GM23338 (cell line): ENCODE measurements at regions not wholly inside any gene's neighbourhood (a gene's known extent, or its start where the extent isn't known, plus 50 kb on each side); places are given as distances from the start of the nearest gene placed in this dataset.

Source experiments
- ATAC-seq: fragments of 200-7000 bp; cut with Tn5 transposase; 3 replicates; pipeline ENCODE4 v1.9.1; 2020
- DNase-seq: peaks from one replicate; pipeline ENCODE4 v3.0.0-alpha.2; 2015; ENCODE audit warnings: low spot score
- H2AFZ ChIP-seq: fragments of 200-600 bp; sonication (generic); 2 replicates; pipeline ENCODE4 v1.8.0; 2016; ENCODE audit warnings: antibody characterized with exemption, mild to moderate bottlenecking, moderate library complexity
- H3F3A ChIP-seq: fragments of 200-600 bp; sonication (generic); replicated peaks from 2 replicates; pipeline ENCODE4 v1.8.0; 2017; ENCODE audit warnings: antibody characterized with exemption, mixed run types, low read depth
- H3K27ac ChIP-seq: fragments of 200-600 bp; sonication (generic); 2 replicates; pipeline ENCODE4 v1.6.1; 2016; ENCODE audit warnings: low read depth
- H3K27me3 ChIP-seq: fragments of 200-600 bp; sonication (generic); 2 replicates; pipeline ENCODE4 v1.8.0; 2016; ENCODE audit warnings: mild to moderate bottlenecking, mixed run types, moderate library complexity; ENCODE audit not compliant: insufficient read depth
- H3K36me3 ChIP-seq: fragments of 200-600 bp; sonication (generic); 2 replicates; pipeline ENCODE4 v1.8.0; 2016; ENCODE audit warnings: mild to moderate bottlenecking; ENCODE audit not compliant: insufficient read depth
- H3K4me1 ChIP-seq: fragments of 200-600 bp; sonication (generic); 2 replicates; pipeline ENCODE4 v1.8.0; 2016; ENCODE audit warnings: mild to moderate bottlenecking, moderate library complexity; ENCODE audit not compliant: insufficient read depth
- H3K4me2 ChIP-seq: fragments of 200-600 bp; sonication (generic); 2 replicates; pipeline ENCODE4 v1.7.1; 2017; ENCODE audit warnings: mixed run types
- H3K4me3 ChIP-seq: fragments of 200-600 bp; sonication (generic); 2 replicates; pipeline ENCODE4 v1.6.1; 2016; ENCODE audit warnings: mixed run types
- H3K79me2 ChIP-seq: fragments of 200-600 bp; sonication (generic); replicated peaks from 2 replicates; pipeline ENCODE4 v1.8.0; 2017; ENCODE audit warnings: mild to moderate bottlenecking; ENCODE audit not compliant: insufficient read depth
- H3K9me2 ChIP-seq: fragments of 200-600 bp; sonication (generic); 2 replicates; pipeline ENCODE4 v1.8.0; 2017; ENCODE audit not compliant: insufficient read depth
- H4K20me1 ChIP-seq: fragments of 200-600 bp; sonication (generic); replicated peaks from 2 replicates; pipeline ENCODE4 v1.8.0; 2017; ENCODE audit warnings: mild to moderate bottlenecking; ENCODE audit not compliant: insufficient read depth
- H3K27ac Mint-ChIP-seq: 2 replicates; pipeline ENCODE4 v1.8.0; 2020; ENCODE audit warnings: inconsistent platforms, mild to moderate bottlenecking, moderate library complexity, mixed read lengths
- H3K27me3 Mint-ChIP-seq: 3 replicates; pipeline ENCODE4 v1.8.0; 2022; ENCODE audit warnings: low read depth, mild to moderate bottlenecking, moderate library complexity, mixed read lengths, inconsistent platforms; ENCODE audit not compliant: insufficient read depth, poor library complexity
- H3K36me3 Mint-ChIP-seq: 3 replicates; pipeline ENCODE4 v1.8.0; 2021; ENCODE audit warnings: low read depth, mild to moderate bottlenecking, inconsistent platforms, moderate library complexity, mixed read lengths
- H3K4me1 Mint-ChIP-seq: 3 replicates; pipeline ENCODE4 v1.8.0; 2020; ENCODE audit warnings: mild to moderate bottlenecking, inconsistent platforms, mixed read lengths
- H3K4me3 Mint-ChIP-seq: 3 replicates; pipeline ENCODE4 v1.8.0; 2021; ENCODE audit warnings: moderate library complexity, mild to moderate bottlenecking, inconsistent platforms, mixed read lengths
- H3K9me3 Mint-ChIP-seq: 3 replicates; pipeline ENCODE4 v1.8.0; 2020; ENCODE audit warnings: moderate library complexity, mild to moderate bottlenecking, inconsistent platforms, mixed read lengths
- CREB1 ChIP-seq: fragments of 250-450 bp; sonication (Bioruptor Pico); IDR thresholded peaks from 2 replicates; pipeline ENCODE4 v1.5.0; 2020; ENCODE audit warnings: low read depth, mild to moderate bottlenecking, moderate library complexity
- EZH2 ChIP-seq: fragments of 200-600 bp; sonication (generic); IDR thresholded peaks from one replicate; pipeline ENCODE4 v1.8.0; 2017; ENCODE audit warnings: antibody characterized with exemption, mild to moderate bottlenecking, low read depth; ENCODE audit not compliant: unreplicated experiment
- NANOG ChIP-seq: IDR thresholded peaks from 2 replicates; pipeline ENCODE4 v1.6.1; 2016; ENCODE audit warnings: antibody characterized with exemption, borderline replicate concordance
- POLR2AphosphoS5 ChIP-seq: IDR thresholded peaks from 2 replicates; pipeline ENCODE4 v1.6.1; 2016; ENCODE audit warnings: antibody characterized with exemption, low read depth
- STAT1 ChIP-seq: IDR thresholded peaks from one replicate; pipeline ENCODE4 v1.6.1; 2016; ENCODE audit warnings: antibody characterized with exemption; ENCODE audit not compliant: unreplicated experiment
- ZNF114 ChIP-seq: fragments of 250-450 bp; sonication (Bioruptor Pico); IDR thresholded peaks from 2 replicates; pipeline ENCODE4 v1.5.0; 2020; ENCODE audit warnings: mild to moderate bottlenecking, moderate library complexity
- TF ChIP-seq, protein P1 (sequence below): fragments of 250-450 bp; sonication (Bioruptor Pico); IDR thresholded peaks from 2 replicates; pipeline ENCODE4 v1.5.0; 2020; ENCODE audit warnings: mild to moderate bottlenecking, moderate library complexity
- TF ChIP-seq, protein P2 (sequence below), 2 experiments: fragments of 200-600 bp in 1 of 2; sonication (generic) in 1 of 2; conservative IDR thresholded peaks; 2 replicates each; pipeline versions ENCODE4 v1.5.1 to v1.6.1; 2016 to 2017; ENCODE audit warnings: antibody characterized with exemption in 2 of 2, low read depth in 2 of 2, mild to moderate bottlenecking in 2 of 2, moderate library complexity in 1 of 2

DNA sequence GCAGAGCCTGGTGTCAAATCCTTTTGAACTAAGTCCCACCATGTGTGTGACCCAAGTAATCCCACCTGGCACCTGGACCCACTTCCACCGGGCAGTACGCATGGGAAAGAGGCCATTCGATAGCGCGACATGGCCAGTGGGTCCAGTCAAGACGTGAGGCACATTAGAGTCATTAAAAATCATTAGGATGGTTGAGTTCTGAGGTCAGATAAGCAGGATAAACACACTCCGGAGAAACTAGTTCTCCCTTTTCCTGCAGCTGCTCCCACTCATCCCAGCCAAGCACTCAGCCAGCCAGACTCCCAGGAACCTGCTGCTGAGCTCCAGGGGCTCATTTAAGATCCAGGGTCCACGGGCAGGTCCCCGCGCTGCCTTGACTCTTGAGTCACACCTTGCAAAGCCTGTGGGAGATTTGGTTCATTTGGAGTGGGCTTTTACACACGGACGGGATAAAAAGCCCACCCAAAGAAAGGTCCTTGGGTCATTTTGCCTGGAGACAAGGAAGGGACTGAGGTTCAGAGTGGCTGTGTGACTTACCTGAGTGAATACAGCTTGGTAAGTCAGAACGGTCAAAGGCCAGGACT is 313.9 kb downstream of the BCL11B start:
- no peaks in the 10 kb centered on the region for H3F3A ChIP-seq
- Mint-ChIP-seq H3K27me3 (peaks cover 4% of the 10 kb centered on the region), H3K36me3 (no peaks in the 10 kb centered on the region), H3K27ac (no peak overlapping the region), H3K9me3 (no peaks in the 10 kb centered on the region; the same call in 2 of the 3 replicates), H3K4me1 (peaks cover 8% of the 10 kb centered on the region), H3K4me3 (no peak overlapping the region)
- ATAC-seq, result no peak
- no peaks in the 10 kb centered on the region for H3K4me1 ChIP-seq
- no peaks in the 10 kb centered on the region for H3K79me2 ChIP-seq
- no peaks in the 10 kb centered on the region for H3K36me3 ChIP-seq
- no peak overlapping the region for H3K27ac ChIP-seq
- H3K27me3 ChIP-seq, result no peaks in the 10 kb centered on the region
- TF ChIP-seq EZH2 (no peak), STAT1 (no peak)
- TF ChIP-seq, protein P1, sequence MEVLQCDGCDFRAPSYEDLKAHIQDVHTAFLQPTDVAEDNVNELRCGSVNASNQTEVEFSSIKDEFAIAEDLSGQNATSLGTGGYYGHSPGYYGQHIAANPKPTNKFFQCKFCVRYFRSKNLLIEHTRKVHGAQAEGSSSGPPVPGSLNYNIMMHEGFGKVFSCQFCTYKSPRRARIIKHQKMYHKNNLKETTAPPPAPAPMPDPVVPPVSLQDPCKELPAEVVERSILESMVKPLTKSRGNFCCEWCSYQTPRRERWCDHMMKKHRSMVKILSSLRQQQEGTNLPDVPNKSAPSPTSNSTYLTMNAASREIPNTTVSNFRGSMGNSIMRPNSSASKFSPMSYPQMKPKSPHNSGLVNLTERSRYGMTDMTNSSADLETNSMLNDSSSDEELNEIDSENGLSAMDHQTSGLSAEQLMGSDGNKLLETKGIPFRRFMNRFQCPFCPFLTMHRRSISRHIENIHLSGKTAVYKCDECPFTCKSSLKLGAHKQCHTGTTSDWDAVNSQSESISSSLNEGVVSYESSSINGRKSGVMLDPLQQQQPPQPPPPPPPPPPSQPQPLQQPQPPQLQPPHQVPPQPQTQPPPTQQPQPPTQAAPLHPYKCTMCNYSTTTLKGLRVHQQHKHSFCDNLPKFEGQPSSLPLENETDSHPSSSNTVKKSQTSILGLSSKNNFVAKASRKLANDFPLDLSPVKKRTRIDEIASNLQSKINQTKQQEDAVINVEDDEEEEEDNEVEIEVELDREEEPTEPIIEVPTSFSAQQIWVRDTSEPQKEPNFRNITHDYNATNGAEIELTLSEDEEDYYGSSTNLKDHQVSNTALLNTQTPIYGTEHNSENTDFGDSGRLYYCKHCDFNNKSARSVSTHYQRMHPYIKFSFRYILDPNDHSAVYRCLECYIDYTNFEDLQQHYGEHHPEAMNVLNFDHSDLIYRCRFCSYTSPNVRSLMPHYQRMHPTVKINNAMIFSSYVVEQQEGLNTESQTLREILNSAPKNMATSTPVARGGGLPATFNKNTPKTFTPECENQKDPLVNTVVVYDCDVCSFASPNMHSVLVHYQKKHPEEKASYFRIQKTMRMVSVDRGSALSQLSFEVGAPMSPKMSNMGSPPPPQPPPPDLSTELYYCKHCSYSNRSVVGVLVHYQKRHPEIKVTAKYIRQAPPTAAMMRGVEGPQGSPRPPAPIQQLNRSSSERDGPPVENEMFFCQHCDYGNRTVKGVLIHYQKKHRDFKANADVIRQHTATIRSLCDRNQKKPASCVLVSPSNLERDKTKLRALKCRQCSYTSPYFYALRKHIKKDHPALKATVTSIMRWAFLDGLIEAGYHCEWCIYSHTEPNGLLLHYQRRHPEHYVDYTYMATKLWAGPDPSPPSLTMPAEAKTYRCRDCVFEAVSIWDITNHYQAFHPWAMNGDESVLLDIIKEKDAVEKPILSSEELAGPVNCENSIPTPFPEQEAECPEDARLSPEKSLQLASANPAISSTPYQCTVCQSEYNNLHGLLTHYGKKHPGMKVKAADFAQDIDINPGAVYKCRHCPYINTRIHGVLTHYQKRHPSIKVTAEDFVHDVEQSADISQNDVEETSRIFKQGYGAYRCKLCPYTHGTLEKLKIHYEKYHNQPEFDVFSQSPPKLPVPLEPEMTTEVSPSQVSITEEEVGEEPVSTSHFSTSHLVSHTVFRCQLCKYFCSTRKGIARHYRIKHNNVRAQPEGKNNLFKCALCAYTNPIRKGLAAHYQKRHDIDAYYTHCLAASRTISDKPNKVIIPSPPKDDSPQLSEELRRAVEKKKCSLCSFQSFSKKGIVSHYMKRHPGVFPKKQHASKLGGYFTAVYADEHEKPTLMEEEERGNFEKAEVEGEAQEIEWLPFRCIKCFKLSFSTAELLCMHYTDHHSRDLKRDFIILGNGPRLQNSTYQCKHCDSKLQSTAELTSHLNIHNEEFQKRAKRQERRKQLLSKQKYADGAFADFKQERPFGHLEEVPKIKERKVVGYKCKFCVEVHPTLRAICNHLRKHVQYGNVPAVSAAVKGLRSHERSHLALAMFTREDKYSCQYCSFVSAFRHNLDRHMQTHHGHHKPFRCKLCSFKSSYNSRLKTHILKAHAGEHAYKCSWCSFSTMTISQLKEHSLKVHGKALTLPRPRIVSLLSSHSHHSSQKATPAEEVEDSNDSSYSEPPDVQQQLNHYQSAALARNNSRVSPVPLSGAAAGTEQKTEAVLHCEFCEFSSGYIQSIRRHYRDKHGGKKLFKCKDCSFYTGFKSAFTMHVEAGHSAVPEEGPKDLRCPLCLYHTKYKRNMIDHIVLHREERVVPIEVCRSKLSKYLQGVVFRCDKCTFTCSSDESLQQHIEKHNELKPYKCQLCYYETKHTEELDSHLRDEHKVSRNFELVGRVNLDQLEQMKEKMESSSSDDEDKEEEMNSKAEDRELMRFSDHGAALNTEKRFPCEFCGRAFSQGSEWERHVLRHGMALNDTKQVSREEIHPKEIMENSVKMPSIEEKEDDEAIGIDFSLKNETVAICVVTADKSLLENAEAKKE (CRISPR knock-in tag), result no peak
- H3K9me2 ChIP-seq, result no peaks in the 10 kb centered on the region
- no peak for DNase-seq
- no peaks in the 10 kb centered on the region for H4K20me1 ChIP-seq
- no peak overlapping the region for H3K4me3 ChIP-seq
- H2AFZ ChIP-seq, result no peak overlapping the region
- no peak overlapping the region for H3K4me2 ChIP-seq

DNA sequence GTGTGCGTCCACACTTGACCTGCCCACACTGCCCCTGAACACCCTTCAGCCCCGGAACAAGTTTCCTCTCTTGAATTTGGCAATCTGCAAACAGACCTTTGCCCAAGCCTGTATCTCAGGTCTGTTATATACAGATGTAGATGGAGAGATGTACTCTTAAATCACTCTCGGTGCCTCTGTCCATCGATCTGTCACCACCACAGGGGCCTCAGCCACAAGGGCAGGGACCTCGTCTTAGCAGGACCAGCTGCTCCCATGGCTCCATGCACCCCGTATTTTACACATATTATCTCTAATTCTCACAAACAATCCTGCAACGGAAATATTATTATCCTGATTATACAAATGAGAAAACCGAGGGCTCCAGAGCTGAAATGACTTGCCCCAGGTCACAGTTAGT is 313.4 kb downstream of the BCL11B start:
- no peak for DNase-seq

More for the DNA sequence above, 313.4 kb downstream of the BCL11B start:
- Mint-ChIP-seq H3K27me3 (peaks cover 4% of the 10 kb centered on the region), H3K9me3 (no peaks in the 10 kb centered on the region; the same call in 2 of the 3 replicates), H3K4me1 (peaks cover 8% of the 10 kb centered on the region), H3K4me3 (no peak overlapping the region), H3K27ac (no peak overlapping the region), H3K36me3 (no peaks in the 10 kb centered on the region)
- TF ChIP-seq CREB1 (CRISPR knock-in tag) (no peak), NANOG (no peak), POLR2AphosphoS5 (no peak), ZNF114 (CRISPR knock-in tag) (no peak)
- TF ChIP-seq, protein P2, sequence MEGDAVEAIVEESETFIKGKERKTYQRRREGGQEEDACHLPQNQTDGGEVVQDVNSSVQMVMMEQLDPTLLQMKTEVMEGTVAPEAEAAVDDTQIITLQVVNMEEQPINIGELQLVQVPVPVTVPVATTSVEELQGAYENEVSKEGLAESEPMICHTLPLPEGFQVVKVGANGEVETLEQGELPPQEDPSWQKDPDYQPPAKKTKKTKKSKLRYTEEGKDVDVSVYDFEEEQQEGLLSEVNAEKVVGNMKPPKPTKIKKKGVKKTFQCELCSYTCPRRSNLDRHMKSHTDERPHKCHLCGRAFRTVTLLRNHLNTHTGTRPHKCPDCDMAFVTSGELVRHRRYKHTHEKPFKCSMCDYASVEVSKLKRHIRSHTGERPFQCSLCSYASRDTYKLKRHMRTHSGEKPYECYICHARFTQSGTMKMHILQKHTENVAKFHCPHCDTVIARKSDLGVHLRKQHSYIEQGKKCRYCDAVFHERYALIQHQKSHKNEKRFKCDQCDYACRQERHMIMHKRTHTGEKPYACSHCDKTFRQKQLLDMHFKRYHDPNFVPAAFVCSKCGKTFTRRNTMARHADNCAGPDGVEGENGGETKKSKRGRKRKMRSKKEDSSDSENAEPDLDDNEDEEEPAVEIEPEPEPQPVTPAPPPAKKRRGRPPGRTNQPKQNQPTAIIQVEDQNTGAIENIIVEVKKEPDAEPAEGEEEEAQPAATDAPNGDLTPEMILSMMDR (conservative IDR thresholded peaks at IDR 0.05; ENCODE audit: low read depth in 2 of 2), result no peak
- H3K36me3 ChIP-seq, result no peaks in the 10 kb centered on the region
- no peak overlapping the region for H2AFZ ChIP-seq
- no peaks in the 10 kb centered on the region for H3K27me3 ChIP-seq
- no peak for ATAC-seq
- H3K9me2 ChIP-seq, result no peaks in the 10 kb centered on the region
- no peaks in the 10 kb centered on the region for H3K79me2 ChIP-seq
- H3K4me3 ChIP-seq, result no peak overlapping the region
- H3K4me1 ChIP-seq, result no peaks in the 10 kb centered on the region
- H3K27ac ChIP-seq, result no peak overlapping the region
- no peaks in the 10 kb centered on the region for H4K20me1 ChIP-seq
- no peak overlapping the region for H3K4me2 ChIP-seq
- no peaks in the 10 kb centered on the region for H3F3A ChIP-seq
